Iris pigment epithelial cell (primary cell): ENCODE measurements at regions not wholly inside any gene's neighbourhood (a gene's known extent, or its start where the extent isn't known, plus 50 kb on each side); places are given as distances from the start of the nearest gene placed in this dataset.
"Not testable (repeated sequence)": the region's sequence is repeated elsewhere in the genome, so short reads cannot be mapped to it uniquely, and the experiment has no call there.

Experiments
- DNase-seq: peaks from one replicate; pipeline ENCODE4 v3.0.0-alpha.2; 2011; ENCODE audit warnings: low read depth

GRCh38 chr5:105687493-105687892 lies 1983.2 kb downstream of the EFNA5 start:
- DNase-seq, result no peak

DNA sequence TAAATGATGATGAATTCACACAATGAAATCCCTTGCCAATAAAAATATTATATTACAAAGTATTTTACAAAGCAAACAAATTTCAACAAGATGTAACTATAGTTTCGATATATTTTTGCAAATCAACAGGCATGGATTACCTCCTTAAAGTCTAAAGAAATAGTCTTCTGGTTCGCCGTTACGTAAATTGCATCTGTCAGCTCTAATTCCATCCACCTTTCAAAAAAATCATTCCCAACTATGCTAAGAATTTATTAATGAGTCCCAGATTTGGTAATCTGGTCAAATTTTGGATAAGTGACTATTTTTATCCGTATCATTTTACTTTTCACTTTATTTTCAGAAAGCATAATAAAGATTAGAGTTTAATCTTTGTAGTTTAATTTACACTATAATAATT lies 1984.9 kb downstream of the EFNA5 start:
- no peak for DNase-seq

DNA sequence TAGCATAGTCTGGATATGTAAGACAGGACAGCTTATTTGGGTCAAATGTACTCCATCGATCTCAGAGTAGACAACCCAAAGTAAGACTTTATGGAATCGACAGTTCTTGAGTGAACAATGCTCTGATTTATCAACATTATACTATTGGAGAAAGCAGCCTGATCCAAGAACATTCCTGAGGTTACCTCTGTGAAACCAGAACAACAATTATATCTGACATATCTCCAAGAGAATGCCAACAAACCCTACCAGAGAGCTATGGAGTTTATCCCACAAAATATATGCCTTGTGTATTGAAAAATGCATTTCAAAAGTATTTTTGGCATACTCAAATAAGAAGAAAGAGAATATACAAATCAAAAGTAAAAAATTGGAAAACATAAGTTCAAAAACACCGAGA lies 1985.9 kb downstream of the EFNA5 start:
- DNase-seq, result peak; percentile 27

DNA sequence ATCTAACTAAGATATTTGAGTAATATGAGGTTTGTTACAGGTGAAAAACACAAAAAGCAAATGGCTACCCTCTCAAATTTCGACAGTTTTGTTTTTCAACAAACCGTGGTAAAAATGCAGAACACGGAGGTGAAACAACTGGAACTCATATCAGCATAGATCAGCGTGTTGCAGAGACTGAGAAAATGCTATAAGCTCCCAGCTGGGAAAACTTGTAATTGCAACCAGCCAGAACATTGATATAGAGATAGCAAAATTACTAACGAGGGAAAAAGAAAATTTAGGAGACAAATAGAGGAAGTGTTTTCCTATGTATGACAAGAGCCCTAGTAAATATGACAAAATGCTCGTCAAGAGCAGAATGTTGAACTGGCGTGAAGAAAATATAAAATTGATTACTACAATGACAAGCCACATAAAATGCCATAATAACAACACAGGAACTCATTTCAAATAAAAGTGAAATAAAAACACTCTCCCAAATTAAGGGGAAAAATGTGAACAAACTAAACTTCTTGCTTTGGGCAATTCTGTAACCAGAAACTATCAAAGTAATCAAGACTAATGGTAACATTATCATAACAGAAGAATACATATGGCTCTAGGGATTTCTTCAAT lies 1989.8 kb downstream of the EFNA5 start:
- no peak for DNase-seq

DNA sequence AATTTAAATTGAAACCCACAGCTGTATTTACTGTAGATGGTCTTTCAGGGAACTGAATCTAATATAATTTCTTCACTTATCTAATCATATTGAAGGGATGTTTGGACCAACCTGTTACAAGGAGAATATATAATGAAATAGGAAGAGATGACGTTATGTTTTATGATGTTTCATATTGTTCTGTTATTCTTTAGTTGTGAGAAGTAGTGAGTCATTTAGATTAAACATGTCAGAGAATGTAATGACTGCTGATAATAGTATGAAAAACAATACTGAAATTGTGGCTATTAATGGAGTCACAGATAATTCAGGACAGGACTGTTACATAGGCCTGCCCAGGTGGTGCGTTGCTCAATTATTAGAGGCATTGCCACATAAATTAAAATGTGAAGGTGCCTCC lies 1993.4 kb downstream of the EFNA5 start:
- peak; percentile 11 for DNase-seq

DNA sequence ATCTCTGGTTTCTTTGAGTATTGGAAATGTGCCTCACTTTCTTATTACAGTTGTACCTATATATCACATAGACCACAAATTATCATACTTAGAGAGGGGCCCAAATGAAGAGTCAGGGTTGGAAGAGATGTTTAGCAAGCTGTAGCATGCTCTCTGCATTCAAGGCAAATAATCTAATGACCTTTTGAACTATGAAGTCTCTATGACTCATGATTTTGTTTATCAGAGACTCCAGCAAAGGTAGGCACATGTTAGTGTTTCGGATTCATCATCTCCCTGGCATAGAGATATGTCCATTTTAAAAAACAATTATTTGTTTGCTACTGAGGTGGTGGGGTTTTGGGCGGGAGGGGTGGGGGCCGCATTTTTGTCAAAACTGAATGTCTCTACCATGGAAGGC lies 2000.1 kb downstream of the EFNA5 start:
- DNase-seq, result no peak

DNA sequence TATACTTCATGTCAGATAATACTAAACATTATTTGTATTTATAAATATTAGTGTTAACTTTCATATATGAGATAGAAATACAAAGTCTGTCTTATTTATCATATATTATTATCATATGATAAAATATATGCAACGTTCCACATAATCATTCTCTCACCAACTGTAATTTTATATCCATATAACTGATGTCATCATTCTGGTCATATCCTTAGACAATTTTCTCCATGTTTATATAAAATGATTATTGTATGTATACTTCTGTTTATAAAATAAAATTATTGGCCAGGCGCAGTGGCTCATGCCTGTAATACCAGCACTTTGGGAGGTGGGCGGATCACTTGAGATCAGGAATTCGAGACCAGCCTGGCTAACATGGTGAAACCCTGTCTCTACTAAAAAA lies 2007.1 kb downstream of the EFNA5 start:
- DNase-seq, result no peak

GRCh38 chr5:105659396-105659795 lies 2011.3 kb downstream of the EFNA5 start:
- DNase-seq, result no peak

GRCh38 chr5:105640328-105640727 lies 2030.4 kb downstream of the EFNA5 start:
- DNase-seq, result no peak

GRCh38 chr5:105639511-105639910 lies 2031.2 kb downstream of the EFNA5 start:
- no peak for DNase-seq

GRCh38 chr5:105639068-105639467 lies 2031.7 kb downstream of the EFNA5 start:
- DNase-seq, result no peak

- no peak for DNase-seq
These were observed 2032.3 kb downstream of the EFNA5 start for GRCh38 chr5:105638437-105638836.

GRCh38 chr5:105632043-105632442 lies 2038.7 kb downstream of the EFNA5 start:
- DNase-seq, result peak; percentile 36

DNA sequence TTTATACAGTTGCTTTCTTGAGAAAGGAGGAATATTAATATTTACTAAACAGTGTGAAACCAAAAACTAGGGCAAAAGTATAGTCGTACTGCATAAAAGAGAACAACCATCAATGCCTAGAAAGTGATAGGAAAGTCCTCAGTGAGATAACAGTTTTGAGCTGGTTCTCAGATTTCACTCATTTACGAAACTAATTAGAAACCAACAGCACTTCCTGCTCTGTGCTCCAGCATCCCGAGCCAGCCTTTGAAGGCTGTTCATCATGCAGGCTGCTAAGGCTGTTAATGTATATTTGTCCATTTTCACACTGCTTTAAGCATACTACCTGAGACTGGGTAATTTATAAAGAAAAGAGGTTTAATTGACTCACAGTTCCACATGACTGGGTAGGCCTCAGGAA lies 2039.9 kb downstream of the EFNA5 start:
- no peak for DNase-seq

DNA sequence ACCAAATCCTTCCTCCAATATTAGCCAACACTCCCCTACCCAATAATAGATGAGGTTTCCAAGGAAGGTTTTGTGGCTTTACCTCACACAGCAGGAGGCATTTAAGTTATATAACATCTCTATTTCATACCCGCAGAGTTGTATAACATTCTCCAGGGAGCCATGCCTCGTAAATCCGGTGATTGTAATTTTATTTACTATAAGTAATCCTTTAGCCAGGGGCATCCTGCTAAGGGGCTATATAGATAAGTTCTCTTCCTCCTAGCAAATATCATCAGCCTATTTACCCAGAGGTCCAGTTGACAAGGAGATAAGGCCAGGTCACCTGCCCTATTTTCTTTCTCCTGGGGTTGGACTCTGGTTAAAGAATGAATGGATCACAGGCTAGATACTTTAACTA lies 2051.0 kb downstream of the EFNA5 start:
- DNase-seq, result no peak

- no peak for DNase-seq
These were observed 2053.1 kb downstream of the EFNA5 start for GRCh38 chr5:105617436-105618215.

GRCh38 chr5:105616599-105616998 lies 2054.0 kb upstream of the NUDT12 start:
- DNase-seq, result no peak

GRCh38 chr5:105602406-105602805 lies 2039.8 kb upstream of the NUDT12 start:
- DNase-seq, result not testable (repeated sequence)

- DNase-seq, result no peak
These were observed 2030.6 kb upstream of the NUDT12 start for GRCh38 chr5:105593011-105593760.

DNA sequence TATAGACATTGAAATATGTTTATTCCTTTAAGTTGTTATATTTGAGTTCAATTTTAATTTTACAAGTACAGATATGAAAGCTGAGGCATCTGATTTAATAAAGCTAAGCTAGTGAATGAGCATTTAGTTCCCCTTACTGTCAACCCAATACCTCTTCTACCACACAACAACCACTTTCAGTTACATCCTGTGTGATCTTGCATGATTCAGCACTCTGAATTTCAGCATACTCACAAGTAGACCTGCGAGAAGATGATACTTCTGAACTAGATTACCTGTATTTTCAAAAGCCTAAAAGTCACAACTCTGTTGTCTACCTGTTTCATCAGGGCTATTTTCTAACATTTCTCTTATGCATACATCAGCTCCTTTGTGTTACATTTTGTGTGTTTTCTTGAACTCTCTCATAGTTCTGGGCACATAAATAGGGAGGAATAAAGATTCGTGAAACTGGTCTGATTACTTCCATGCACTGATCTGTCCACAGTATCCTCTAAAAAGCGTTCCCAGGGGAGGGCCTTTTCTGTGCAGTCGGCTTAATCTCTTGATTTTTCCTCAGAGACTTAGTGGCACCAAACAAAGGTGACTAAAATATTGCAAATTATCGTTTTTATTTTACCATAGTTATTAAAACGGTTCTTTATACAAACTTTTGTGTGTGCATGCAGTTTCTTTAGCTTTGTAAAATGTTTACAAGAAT lies 2025.5 kb upstream of the NUDT12 start:
- peak; percentile 23 for DNase-seq

- DNase-seq, result no peak
These were observed 2019.5 kb upstream of the NUDT12 start for GRCh38 chr5:105581988-105582690.

GRCh38 chr5:105573575-105573974 lies 2011.0 kb upstream of the NUDT12 start:
- DNase-seq, result peak; percentile 23
